ENCODE measurements at regions not wholly inside any gene's neighbourhood (a gene's known extent, or its start where the extent isn't known, plus 50 kb on each side); places are given as distances from the start of the nearest gene placed in this dataset.

- intact Hi-C loops (cut with DNase I; ENCODE audit: low total_unique reads): no loop called here
- no peaks in the 10 kb centered on the region for H3K4me1 ChIP-seq
- H3K4me3 ChIP-seq: no peak overlapping the region
- no peaks in the 10 kb centered on the region for H3K27me3 ChIP-seq
- H3K27ac ChIP-seq: no peak overlapping the region
- no peak for DNase-seq (ENCODE audit: low spot score in 2 of 2)
- H3K9me3 ChIP-seq: no peaks in the 10 kb centered on the region
- no peaks in the 10 kb centered on the region for H3K36me3 ChIP-seq
- TF ChIP-seq POLR2A (IDR thresholded peaks at IDR 0.05): no peak
- TF ChIP-seq CTCF (IDR thresholded peaks at IDR 0.05): no peak
- TF ChIP-seq POLR2AphosphoS5 (IDR thresholded peaks at IDR 0.05): no peak
Measured at GRCh38 chr3:6706777-6707176, 154.1 kb upstream of the GRM7 start.

DNA sequence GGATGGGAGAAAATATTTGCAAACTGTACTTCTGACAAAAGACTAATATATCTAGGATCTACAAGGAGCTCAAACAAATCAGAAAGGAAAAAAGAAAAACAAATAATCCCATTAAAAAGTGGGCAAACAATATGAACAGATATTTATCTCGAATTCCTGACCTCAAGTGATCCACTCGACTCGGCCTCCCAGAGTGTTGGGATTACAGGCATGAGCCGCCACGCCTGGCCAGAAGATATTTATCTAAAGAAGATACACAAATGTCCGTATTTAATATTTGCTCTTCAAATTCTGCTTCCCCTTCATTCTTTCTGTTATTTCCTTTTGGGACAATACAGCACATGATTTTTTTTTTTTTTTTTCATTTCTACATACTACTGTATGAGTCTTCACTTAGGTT lies 151.7 kb upstream of the GRM7 start:
- Histone ChIP-seq H3K27me3 (no peaks in the 10 kb centered on the region), H3K36me3 (no peaks in the 10 kb centered on the region), H3K27ac (no peak overlapping the region), H3K4me1 (no peaks in the 10 kb centered on the region), H3K4me3 (no peak overlapping the region), H3K9me3 (no peaks in the 10 kb centered on the region)
- TF ChIP-seq POLR2AphosphoS5 (IDR thresholded peaks at IDR 0.05) (no peak), POLR2A (IDR thresholded peaks at IDR 0.05) (no peak), CTCF (IDR thresholded peaks at IDR 0.05) (no peak)
- DNase-seq (ENCODE audit: low spot score in 2 of 2): peak in 1 of 2 donors; percentile 51
- intact Hi-C loops (cut with DNase I; ENCODE audit: low total_unique reads): no loop called here

GRCh38 chr3:6714962-6715361 lies 146.0 kb upstream of the GRM7 start:
- Histone ChIP-seq H3K4me3 (no peak overlapping the region), H3K9me3 (no peaks in the 10 kb centered on the region), H3K27me3 (no peaks in the 10 kb centered on the region), H3K27ac (no peak overlapping the region), H3K36me3 (no peaks in the 10 kb centered on the region), H3K4me1 (no peaks in the 10 kb centered on the region)
- intact Hi-C loops (cut with DNase I; ENCODE audit: low total_unique reads): no loop called here
- DNase-seq (ENCODE audit: low spot score in 2 of 2): no peak
- no peak for TF ChIP-seq POLR2AphosphoS5 (IDR thresholded peaks at IDR 0.05)
- TF ChIP-seq CTCF (IDR thresholded peaks at IDR 0.05): no peak
- no peak for TF ChIP-seq POLR2A (IDR thresholded peaks at IDR 0.05)

GRCh38 chr3:6716420-6716819 lies 144.5 kb upstream of the GRM7 start:
- intact Hi-C loops (cut with DNase I; ENCODE audit: low total_unique reads): no loop called here

More at GRCh38 chr3:6716420-6716819, 144.5 kb upstream of the GRM7 start:
- Histone ChIP-seq H3K4me3 (no peak overlapping the region), H3K27ac (no peak overlapping the region), H3K4me1 (no peaks in the 10 kb centered on the region), H3K36me3 (no peaks in the 10 kb centered on the region), H3K9me3 (no peaks in the 10 kb centered on the region), H3K27me3 (no peaks in the 10 kb centered on the region)
- TF ChIP-seq POLR2A (IDR thresholded peaks at IDR 0.05) (no peak), POLR2AphosphoS5 (IDR thresholded peaks at IDR 0.05) (no peak), CTCF (IDR thresholded peaks at IDR 0.05) (no peak)
- DNase-seq (ENCODE audit: low spot score in 2 of 2): no peak
